OCI-LY7 (cell line): ENCODE measurements at regions not wholly inside any gene's neighbourhood (a gene's known extent, or its start where the extent isn't known, plus 50 kb on each side); places are given as distances from the start of the nearest gene placed in this dataset.

Experiments used
- BruUV-seq: library from RNA; stranded (reverse); fragments of 400-500 nt; replicated peaks from 2 replicates; lab custom pipeline; 2021; lab: Mats Ljungman, UMichigan
- CTCF ChIA-PET: fragments of 300-600 bp; sonication (Branson Sonifier 250); formaldehyde crosslinking; loops from one replicate; lab custom pipeline; 2022; ENCODE audit warnings: antibody characterized with exemption; ENCODE audit not compliant: unreplicated experiment; lab: Charles Lee
- POLR2A ChIA-PET: fragments of 300-600 bp; sonication (Branson Sonifier 250); formaldehyde crosslinking; loops from one replicate; lab custom pipeline; 2022; ENCODE audit warnings: antibody characterized with exemption; lab: Charles Lee
- DNase-seq: peaks from one replicate; pipeline ENCODE4 v3.0.0-alpha.2; 2015; ENCODE audit warnings: low spot score
- H2AFZ ChIP-seq: fragments of 200-600 bp; sonication (generic), shearing (Covaris generic); 2 replicates; pipeline ENCODE4 v1.6.1; 2014; ENCODE audit warnings: mild to moderate bottlenecking, antibody characterized with exemption, low read length, moderate library complexity
- H3K27ac ChIP-seq: fragments of 200-600 bp; sonication (generic); 2 replicates; pipeline ENCODE4 v1.5.1; 2014; ENCODE audit warnings: mixed run types, low read depth, mild to moderate bottlenecking, moderate library complexity, low read length, inconsistent platforms; ENCODE audit not compliant: poor library complexity, severe bottlenecking
- H3K36me3 ChIP-seq: fragments of 200-600 bp; sonication (generic); 2 replicates; pipeline ENCODE4 v1.6.1; 2014; ENCODE audit warnings: mild to moderate bottlenecking, antibody characterized with exemption, low read length, moderate library complexity, mixed read lengths; ENCODE audit not compliant: insufficient read depth
- H3K4me1 ChIP-seq: fragments of 200-600 bp; sonication (generic); 2 replicates; pipeline ENCODE4 v1.5.1; 2014; ENCODE audit warnings: mild to moderate bottlenecking, low read length; ENCODE audit not compliant: insufficient read depth, poor library complexity, severe bottlenecking
- H3K4me2 ChIP-seq: fragments of 200-600 bp; sonication (generic); 2 replicates; pipeline ENCODE4 v1.6.1; 2014; ENCODE audit warnings: mild to moderate bottlenecking, low read length
- H3K4me3 ChIP-seq: fragments of 200-600 bp; sonication (generic); 2 replicates; pipeline ENCODE4 v1.5.1; 2014; ENCODE audit warnings: mild to moderate bottlenecking, low read depth, low read length; ENCODE audit not compliant: poor library complexity, severe bottlenecking
- H3K79me2 ChIP-seq: fragments of 200-600 bp; sonication (generic); 2 replicates; pipeline ENCODE4 v1.6.1; 2016; ENCODE audit warnings: low read depth, mild to moderate bottlenecking, low read length, moderate library complexity, mixed read lengths; ENCODE audit not compliant: insufficient read depth
- H3K9me2 ChIP-seq: fragments of 200-600 bp; sonication (generic); 2 replicates; pipeline ENCODE4 v1.6.1; 2016; ENCODE audit warnings: mild to moderate bottlenecking, low read length, mixed read lengths; ENCODE audit not compliant: insufficient read depth
- H3K9me3 ChIP-seq: fragments of 200-600 bp; sonication (generic); 2 replicates; pipeline ENCODE4 v1.6.1; 2014; ENCODE audit warnings: mild to moderate bottlenecking, mixed run types, low read length, mixed read lengths
- H4K20me1 ChIP-seq: fragments of 200-600 bp; sonication (generic); 2 replicates; pipeline ENCODE4 v1.6.1; 2014; ENCODE audit warnings: mild to moderate bottlenecking, antibody characterized with exemption, low read length, moderate library complexity, mixed read lengths; ENCODE audit not compliant: insufficient read depth
- CTCF ChIP-seq: fragments of 200-600 bp; sonication (generic); conservative IDR thresholded peaks from 2 replicates; pipeline ENCODE4 v1.5.1; 2014; ENCODE audit warnings: mild to moderate bottlenecking, antibody characterized with exemption, low read length, moderate library complexity, mixed read lengths
- EZH2phosphoT487 ChIP-seq: fragments of 200-600 bp; sonication (generic); IDR thresholded peaks from 2 replicates; pipeline ENCODE4 v1.6.1; 2018; ENCODE audit warnings: low read depth, borderline replicate concordance, mild to moderate bottlenecking, mixed run types, antibody characterized with exemption, low read length, moderate library complexity, mixed read lengths
- intact Hi-C: fragments of 100-400 bp; cut with micrococcal nuclease; formaldehyde crosslinking; loops from one replicate; pipeline ENCODE4 v1.10.0; 2022; ENCODE audit not compliant: unreplicated experiment

- ChIA-PET CTCF (no interaction called here), POLR2A (no interaction called here)
- no peak overlapping the region for H2AFZ ChIP-seq
- no peak overlapping the region for H3K4me2 ChIP-seq
- no peak overlapping the region for H3K4me3 ChIP-seq
- no peaks in the 10 kb centered on the region for H3K9me2 ChIP-seq
- DNase-seq, result no peak
- no TSS peak for BruUV-seq
- no peaks in the 10 kb centered on the region for H3K36me3 ChIP-seq
- intact Hi-C loops, result no loop called here
- H4K20me1 ChIP-seq, result no peaks in the 10 kb centered on the region
- no peak overlapping the region for H3K27ac ChIP-seq
- no peaks in the 10 kb centered on the region for H3K79me2 ChIP-seq
- H3K9me3 ChIP-seq, result no peaks in the 10 kb centered on the region
- H3K4me1 ChIP-seq, result no peaks in the 10 kb centered on the region
- TF ChIP-seq CTCF, result no peak
- TF ChIP-seq EZH2phosphoT487, result no peak
Observed at GRCh38 chr19:16013851-16014840, 62.1 kb upstream of the TPM4 start.

- BruUV-seq, result no TSS peak
- intact Hi-C loops, result no loop called here
- no peak for DNase-seq
- H3K27ac ChIP-seq, result no peak overlapping the region
- H4K20me1 ChIP-seq, result no peaks in the 10 kb centered on the region
- H3K4me1 ChIP-seq, result no peaks in the 10 kb centered on the region
- no peak overlapping the region for H2AFZ ChIP-seq
- H3K9me3 ChIP-seq, result no peaks in the 10 kb centered on the region
- H3K36me3 ChIP-seq, result no peaks in the 10 kb centered on the region
- no peak overlapping the region for H3K4me3 ChIP-seq
- H3K9me2 ChIP-seq, result no peaks in the 10 kb centered on the region
- H3K4me2 ChIP-seq, result no peak overlapping the region
- no peaks in the 10 kb centered on the region for H3K79me2 ChIP-seq
- POLR2A ChIA-PET, result no interaction called here
- TF ChIP-seq CTCF (no peak), EZH2phosphoT487 (no peak)
- CTCF ChIA-PET, result interaction anchor here (0.7 kb wide), 1 partner anchor 52 kb away, joined by 3 read pairs; no protein-coding TSS in a partner anchor
Observed at GRCh38 chr19:16014923-16015804, 61.1 kb upstream of the TPM4 start.
